ENCODE measurements at regions not wholly inside any gene's neighbourhood (a gene's known extent, or its start where the extent isn't known, plus 50 kb on each side); places are given as distances from the start of the nearest gene placed in this dataset.

GRCh38 chr10:111973306-111973705, 210.3 kb downstream of the GPAM start:
- no peak for DNase-seq (ENCODE audit: insufficient read length, low spot score)
- TF ChIP-seq TAF1 (IDR thresholded peaks at IDR 0.05; ENCODE audit: low read depth, low read length), result no peak
- no peak for TF ChIP-seq POU2F2 (IDR thresholded peaks at IDR 0.05; ENCODE audit: low read depth, low read length)
- no peak for TF ChIP-seq SPI1 (IDR thresholded peaks at IDR 0.05; ENCODE audit: low read depth, low read length)
- no peak for TF ChIP-seq PAX5 (IDR thresholded peaks at IDR 0.05; ENCODE audit: insufficient read depth, low read length, severe bottlenecking)
- TF ChIP-seq POLR2AphosphoS5 (IDR thresholded peaks at IDR 0.05; ENCODE audit: low read depth, low read length), result no peak
- TF ChIP-seq POLR2A (IDR thresholded peaks at IDR 0.05; ENCODE audit: low read depth, low read length), result no peak
- FAIRE-seq, result no peak

GRCh38 chr10:111973826-111974225, 209.7 kb downstream of the GPAM start:
- TF ChIP-seq PAX5 (IDR thresholded peaks at IDR 0.05; ENCODE audit: insufficient read depth, low read length, severe bottlenecking) (no peak), POU2F2 (IDR thresholded peaks at IDR 0.05; ENCODE audit: low read depth, low read length) (no peak), SPI1 (IDR thresholded peaks at IDR 0.05; ENCODE audit: low read depth, low read length) (no peak), TAF1 (IDR thresholded peaks at IDR 0.05; ENCODE audit: low read depth, low read length) (no peak), POLR2A (IDR thresholded peaks at IDR 0.05; ENCODE audit: low read depth, low read length) (no peak), POLR2AphosphoS5 (IDR thresholded peaks at IDR 0.05; ENCODE audit: low read depth, low read length) (no peak)
- FAIRE-seq, result no peak
- DNase-seq (ENCODE audit: insufficient read length, low spot score), result no peak

GRCh38 chr10:111974325-111974724, 209.2 kb downstream of the GPAM start:
- no peak for FAIRE-seq
- no peak for TF ChIP-seq POLR2AphosphoS5 (IDR thresholded peaks at IDR 0.05; ENCODE audit: low read depth, low read length)
- no peak for TF ChIP-seq POU2F2 (IDR thresholded peaks at IDR 0.05; ENCODE audit: low read depth, low read length)
- TF ChIP-seq PAX5 (IDR thresholded peaks at IDR 0.05; ENCODE audit: insufficient read depth, low read length, severe bottlenecking), result no peak
- no peak for TF ChIP-seq POLR2A (IDR thresholded peaks at IDR 0.05; ENCODE audit: low read depth, low read length)
- TF ChIP-seq SPI1 (IDR thresholded peaks at IDR 0.05; ENCODE audit: low read depth, low read length), result no peak
- no peak for TF ChIP-seq TAF1 (IDR thresholded peaks at IDR 0.05; ENCODE audit: low read depth, low read length)
- DNase-seq (ENCODE audit: insufficient read length, low spot score), result no peak

GRCh38 chr10:111976557-111976956, 207.0 kb downstream of the GPAM start:
- FAIRE-seq (no peak), DNase-seq (ENCODE audit: insufficient read length, low spot score) (no peak)
- TF ChIP-seq POLR2AphosphoS5 (IDR thresholded peaks at IDR 0.05; ENCODE audit: low read depth, low read length) (no peak), POU2F2 (IDR thresholded peaks at IDR 0.05; ENCODE audit: low read depth, low read length) (no peak), PAX5 (IDR thresholded peaks at IDR 0.05; ENCODE audit: insufficient read depth, low read length, severe bottlenecking) (no peak), SPI1 (IDR thresholded peaks at IDR 0.05; ENCODE audit: low read depth, low read length) (no peak), POLR2A (IDR thresholded peaks at IDR 0.05; ENCODE audit: low read depth, low read length) (no peak), TAF1 (IDR thresholded peaks at IDR 0.05; ENCODE audit: low read depth, low read length) (no peak)

GRCh38 chr10:111984057-111984456, 199.5 kb downstream of the GPAM start:
- FAIRE-seq (no peak), DNase-seq (ENCODE audit: insufficient read length, low spot score) (no peak)
- TF ChIP-seq POLR2AphosphoS5 (IDR thresholded peaks at IDR 0.05; ENCODE audit: low read depth, low read length) (no peak), PAX5 (IDR thresholded peaks at IDR 0.05; ENCODE audit: insufficient read depth, low read length, severe bottlenecking) (no peak), POLR2A (IDR thresholded peaks at IDR 0.05; ENCODE audit: low read depth, low read length) (no peak), TAF1 (IDR thresholded peaks at IDR 0.05; ENCODE audit: low read depth, low read length) (no peak), SPI1 (IDR thresholded peaks at IDR 0.05; ENCODE audit: low read depth, low read length) (no peak), POU2F2 (IDR thresholded peaks at IDR 0.05; ENCODE audit: low read depth, low read length) (no peak)

GRCh38 chr10:111986079-111986478, 197.5 kb downstream of the GPAM start:
- FAIRE-seq (no peak), DNase-seq (ENCODE audit: insufficient read length, low spot score) (no peak)
- TF ChIP-seq TAF1 (IDR thresholded peaks at IDR 0.05; ENCODE audit: low read depth, low read length) (no peak), POU2F2 (IDR thresholded peaks at IDR 0.05; ENCODE audit: low read depth, low read length) (no peak), POLR2A (IDR thresholded peaks at IDR 0.05; ENCODE audit: low read depth, low read length) (no peak), POLR2AphosphoS5 (IDR thresholded peaks at IDR 0.05; ENCODE audit: low read depth, low read length) (no peak), PAX5 (IDR thresholded peaks at IDR 0.05; ENCODE audit: insufficient read depth, low read length, severe bottlenecking) (no peak), SPI1 (IDR thresholded peaks at IDR 0.05; ENCODE audit: low read depth, low read length) (no peak)

GRCh38 chr10:111988646-111989045, 194.9 kb downstream of the GPAM start:
- FAIRE-seq (no peak), DNase-seq (ENCODE audit: insufficient read length, low spot score) (no peak)
- TF ChIP-seq TAF1 (IDR thresholded peaks at IDR 0.05; ENCODE audit: low read depth, low read length), result no peak
- TF ChIP-seq POLR2AphosphoS5 (IDR thresholded peaks at IDR 0.05; ENCODE audit: low read depth, low read length), result no peak
- TF ChIP-seq POLR2A (IDR thresholded peaks at IDR 0.05; ENCODE audit: low read depth, low read length), result no peak
- no peak for TF ChIP-seq SPI1 (IDR thresholded peaks at IDR 0.05; ENCODE audit: low read depth, low read length)
- no peak for TF ChIP-seq PAX5 (IDR thresholded peaks at IDR 0.05; ENCODE audit: insufficient read depth, low read length, severe bottlenecking)
- TF ChIP-seq POU2F2 (IDR thresholded peaks at IDR 0.05; ENCODE audit: low read depth, low read length), result no peak

GRCh38 chr10:111989136-111989911, 194.2 kb downstream of the GPAM start:
- no peak for DNase-seq (ENCODE audit: insufficient read length, low spot score)
- TF ChIP-seq POLR2AphosphoS5 (IDR thresholded peaks at IDR 0.05; ENCODE audit: low read depth, low read length), result no peak
- TF ChIP-seq SPI1 (IDR thresholded peaks at IDR 0.05; ENCODE audit: low read depth, low read length), result no peak
- TF ChIP-seq POU2F2 (IDR thresholded peaks at IDR 0.05; ENCODE audit: low read depth, low read length), result no peak
- TF ChIP-seq POLR2A (IDR thresholded peaks at IDR 0.05; ENCODE audit: low read depth, low read length), result no peak
- TF ChIP-seq TAF1 (IDR thresholded peaks at IDR 0.05; ENCODE audit: low read depth, low read length), result no peak
- no peak for TF ChIP-seq PAX5 (IDR thresholded peaks at IDR 0.05; ENCODE audit: insufficient read depth, low read length, severe bottlenecking)
- FAIRE-seq, result no peak

GRCh38 chr10:111990734-111991133, 192.8 kb downstream of the GPAM start:
- DNase-seq (ENCODE audit: insufficient read length, low spot score) (no peak), FAIRE-seq (no peak)
- TF ChIP-seq POU2F2 (IDR thresholded peaks at IDR 0.05; ENCODE audit: low read depth, low read length) (no peak), TAF1 (IDR thresholded peaks at IDR 0.05; ENCODE audit: low read depth, low read length) (no peak), PAX5 (IDR thresholded peaks at IDR 0.05; ENCODE audit: insufficient read depth, low read length, severe bottlenecking) (no peak), POLR2A (IDR thresholded peaks at IDR 0.05; ENCODE audit: low read depth, low read length) (no peak), POLR2AphosphoS5 (IDR thresholded peaks at IDR 0.05; ENCODE audit: low read depth, low read length) (no peak), SPI1 (IDR thresholded peaks at IDR 0.05; ENCODE audit: low read depth, low read length) (no peak)

Data from GM12891 (cell line).